Stimulated activated CD4-positive, alpha-beta T cell treated with anti-CD3 and anti-CD28 coated beads, Interleukin-12 subunit alpha, Interleukin-12 subunit beta, amount 100 ng/mL, for 48 hours (primary cell): ENCODE measurements at regions not wholly inside any gene's neighbourhood (a gene's known extent, or its start where the extent isn't known, plus 50 kb on each side); places are given as distances from the start of the nearest gene placed in this dataset.
"Not testable (repeated sequence)": the region's sequence is repeated elsewhere in the genome, so short reads cannot be mapped to it uniquely, and the experiment has no call there.

Experiments used
- DNase-seq, 3 donors: peaks; one replicate each; pipeline ENCODE4 v3.0.0-alpha.2; 2020; ENCODE audit warnings: low read depth in 2 of 3, low spot score in 1 of 3

GRCh38 chr3:107909583-107909982 is 181.2 kb downstream of the CD47 start:
- DNase-seq: not testable (repeated sequence)

GRCh38 chr3:107907996-107908395 is 182.8 kb downstream of the CD47 start:
- DNase-seq: no peak

GRCh38 chr3:107904536-107905066 is 186.2 kb downstream of the CD47 start:
- DNase-seq: no peak

GRCh38 chr3:107899990-107900651 is 190.7 kb downstream of the CD47 start:
- DNase-seq: no peak

- no peak for DNase-seq
These were observed 193.3 kb downstream of the CD47 start for GRCh38 chr3:107897471-107898061.

- no peak for DNase-seq
These were observed 195.8 kb downstream of the CD47 start for GRCh38 chr3:107894998-107895397.

- DNase-seq: no peak
These were observed 197.7 kb downstream of the CD47 start for GRCh38 chr3:107892955-107893624.

GRCh38 chr3:107884719-107885460 is 205.9 kb downstream of the CD47 start:
- no peak for DNase-seq

- DNase-seq: no peak
These were observed 206.8 kb downstream of the CD47 start for GRCh38 chr3:107884028-107884427.

- no peak for DNase-seq
These were observed 207.9 kb downstream of the CD47 start for GRCh38 chr3:107882881-107883280.

GRCh38 chr3:107882261-107882660 is 208.6 kb downstream of the CD47 start:
- DNase-seq: no peak

- no peak for DNase-seq
These were observed 209.3 kb downstream of the CD47 start for GRCh38 chr3:107881509-107881908.

- DNase-seq: no peak
These were observed 210.1 kb downstream of the CD47 start for GRCh38 chr3:107880702-107881101.

- DNase-seq: no peak
These were observed 212.9 kb downstream of the CD47 start for GRCh38 chr3:107877936-107878335.

- no peak for DNase-seq
These were observed 219.7 kb downstream of the CD47 start for GRCh38 chr3:107870943-107871638.

- DNase-seq: no peak
These were observed 220.7 kb downstream of the CD47 start for GRCh38 chr3:107870096-107870495.

GRCh38 chr3:107868449-107868848 is 222.4 kb downstream of the CD47 start:
- DNase-seq: no peak

- DNase-seq: no peak
These were observed 228.9 kb downstream of the CD47 start for GRCh38 chr3:107861904-107862303.

GRCh38 chr3:107861422-107861821 is 229.4 kb downstream of the CD47 start:
- DNase-seq: no peak
